ENCODE measurements at regions not wholly inside any gene's neighbourhood (a gene's known extent, or its start where the extent isn't known, plus 50 kb on each side); places are given as distances from the start of the nearest gene placed in this dataset.
"Not testable (repeated sequence)": the region's sequence is repeated elsewhere in the genome, so short reads cannot be mapped to it uniquely, and the experiment has no call there.

DNA sequence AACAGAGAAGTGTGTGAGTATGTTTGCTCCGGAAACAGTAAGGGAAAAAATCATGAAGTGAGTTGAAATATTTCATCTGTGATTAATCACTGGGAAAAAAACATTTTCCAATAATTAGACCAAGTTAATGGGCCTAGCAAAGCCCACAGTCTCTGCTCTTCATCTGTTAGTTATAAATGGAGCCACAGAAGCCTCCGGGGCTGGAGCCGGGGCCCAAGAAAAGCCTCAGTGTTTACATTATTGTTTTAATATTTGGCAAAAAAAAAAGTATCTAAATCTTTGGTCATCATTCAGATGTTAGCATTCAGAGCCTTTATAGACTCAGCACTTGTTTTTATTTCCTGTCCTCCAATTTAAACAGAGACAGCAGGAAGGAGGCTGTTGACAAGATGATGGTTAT is 115.0 kb downstream of the UBE2U start:
- ATAC-seq: no peak

DNA sequence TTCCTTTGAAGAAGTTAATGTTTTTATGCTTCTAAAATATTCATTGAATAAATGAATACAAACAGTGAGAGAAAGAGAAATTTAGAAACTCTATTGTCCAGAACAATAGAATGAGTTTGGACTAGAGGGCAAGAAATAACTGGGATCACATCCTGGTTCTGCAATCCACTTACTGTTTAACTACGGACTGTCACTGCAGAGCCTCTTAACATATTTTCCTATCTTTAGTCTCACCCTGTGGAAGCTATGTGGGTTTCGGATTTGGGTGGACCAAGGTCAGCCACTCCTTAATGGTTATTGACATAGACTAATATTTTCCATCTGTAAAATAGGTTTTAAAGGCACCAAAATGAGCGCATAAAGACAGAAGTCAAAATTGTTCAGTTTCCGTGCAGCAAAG is 116.6 kb downstream of the UBE2U start:
- no peak for ATAC-seq

DNA sequence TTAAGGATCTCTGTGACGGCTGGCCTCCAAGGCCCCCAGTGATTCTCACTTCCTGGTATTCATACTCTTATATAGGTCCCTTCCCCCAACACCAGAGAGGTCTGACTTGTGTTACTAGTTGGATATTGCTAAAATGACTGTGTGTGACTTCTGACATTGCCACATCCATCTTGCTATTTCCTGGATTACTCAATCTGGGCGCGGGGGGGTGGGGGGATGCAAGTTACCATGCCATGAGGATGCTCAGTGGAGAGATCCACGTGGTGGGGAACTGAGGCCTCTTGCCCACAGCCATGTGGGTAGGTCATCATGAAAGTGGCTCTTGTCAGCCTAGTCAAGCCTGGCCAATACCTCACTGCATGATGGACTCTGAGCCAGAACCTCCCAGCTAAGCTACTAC is 117.0 kb downstream of the UBE2U start:
- ATAC-seq: peak; percentile 78

DNA sequence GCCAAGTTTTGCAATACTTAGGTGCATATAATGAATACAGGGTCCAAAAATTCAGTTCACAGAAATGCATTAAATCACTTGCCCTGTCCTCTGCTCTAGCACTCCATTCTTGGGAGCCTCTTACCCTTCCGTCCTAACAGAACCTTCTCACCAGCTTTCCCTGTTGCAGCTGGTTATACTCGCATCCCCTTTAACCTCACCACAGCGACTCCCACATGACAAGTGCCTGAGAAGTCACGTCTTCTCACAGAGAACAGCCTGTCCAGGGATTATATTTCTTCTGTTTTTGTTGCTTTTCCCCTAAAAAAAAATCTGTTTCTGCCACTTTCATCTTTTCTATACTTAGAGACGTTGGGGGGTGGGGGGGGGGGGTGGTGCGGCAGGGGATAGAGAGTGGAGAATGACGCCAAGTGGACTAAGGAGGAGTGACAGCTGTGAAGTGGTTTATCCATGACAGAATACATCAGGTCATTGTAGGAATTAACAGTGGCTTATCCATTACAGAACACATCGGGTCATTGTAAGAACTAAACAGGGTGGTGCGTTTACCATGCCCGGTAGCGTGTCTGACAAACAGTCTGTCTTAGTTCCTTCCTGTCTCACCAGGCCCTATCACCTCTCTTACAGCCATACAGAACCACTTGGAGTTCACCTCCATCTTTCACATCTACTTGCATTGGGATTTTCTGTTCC is 117.6 kb downstream of the UBE2U start:
- ATAC-seq: peak; percentile 59

DNA sequence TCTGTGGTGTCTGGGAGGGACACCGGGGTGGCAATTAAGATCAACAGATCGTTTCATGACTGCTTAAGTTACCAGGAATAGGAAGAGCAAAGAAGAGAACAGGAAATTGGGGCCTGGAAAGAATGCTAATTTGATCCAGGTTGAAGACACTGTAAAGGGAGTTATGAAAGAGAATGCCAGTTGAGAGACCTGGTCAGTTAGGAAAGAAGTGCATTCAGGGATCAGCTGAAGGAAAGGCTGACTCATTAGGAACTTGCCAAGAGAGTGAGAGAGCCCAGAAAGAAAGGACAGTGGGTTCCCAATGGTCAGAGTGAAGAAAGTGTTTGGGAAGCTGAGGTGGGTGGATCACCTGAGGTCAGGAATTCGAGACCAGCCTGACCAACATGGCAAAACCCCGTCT is 119.6 kb downstream of the UBE2U start:
- no peak for ATAC-seq

DNA sequence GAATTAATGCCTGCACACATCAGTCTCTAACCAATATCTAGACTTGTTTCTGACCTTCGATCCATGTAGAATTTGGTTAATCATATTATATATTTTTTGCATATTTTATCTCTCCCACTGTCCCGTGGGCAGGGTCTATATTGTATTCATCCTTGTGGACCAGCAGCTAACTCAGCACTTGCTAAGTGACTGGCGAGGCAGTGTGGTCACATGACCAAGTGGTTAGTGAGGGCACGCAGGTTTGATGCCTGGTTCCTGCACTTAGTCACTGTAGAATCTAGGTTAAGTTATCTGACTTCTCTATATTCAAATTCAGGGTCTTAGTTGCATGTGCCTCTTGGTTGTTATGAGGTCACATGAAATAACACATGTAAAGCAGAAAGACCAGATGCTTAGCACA is 120.5 kb downstream of the UBE2U start:
- no peak for ATAC-seq

DNA sequence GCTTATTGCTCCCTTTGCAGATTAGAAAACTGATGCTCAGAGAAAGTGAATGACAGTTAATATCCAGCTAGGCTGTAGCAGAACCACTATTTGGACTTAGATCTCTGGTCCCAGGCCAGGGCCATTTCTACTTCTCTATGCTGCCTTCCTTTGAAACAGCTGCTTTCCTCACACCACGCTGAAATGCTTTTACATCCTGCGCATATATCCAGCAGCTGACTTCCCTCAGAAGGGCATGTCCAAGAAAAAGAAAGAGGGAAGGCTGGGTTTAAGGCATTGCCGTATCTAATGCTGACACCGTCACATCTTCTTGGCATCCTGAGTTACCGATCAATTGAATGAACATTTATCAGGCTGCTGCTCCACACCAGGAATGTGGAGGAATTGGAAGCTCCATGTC is 122.4 kb downstream of the UBE2U start:
- no peak for ATAC-seq

DNA sequence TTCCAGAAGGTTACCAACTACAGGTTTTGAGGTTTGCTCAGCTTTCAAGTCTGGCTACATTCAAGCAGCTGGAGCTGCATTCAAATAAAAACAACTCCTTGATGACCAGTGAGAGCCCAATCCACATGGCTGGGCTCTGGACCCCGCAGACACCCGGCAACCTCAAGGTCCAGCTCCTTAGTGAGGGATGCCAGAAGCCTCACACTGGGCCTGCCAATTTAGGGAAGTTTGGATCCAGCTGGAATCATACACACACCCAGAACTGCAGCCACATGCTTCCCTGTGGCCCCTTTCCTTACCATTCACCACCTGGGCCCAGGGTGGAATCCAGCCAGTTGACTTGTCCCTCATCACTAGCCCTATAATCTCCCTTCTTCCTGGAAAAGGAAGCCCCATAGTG is 123.7 kb downstream of the UBE2U start:
- no peak for ATAC-seq

DNA sequence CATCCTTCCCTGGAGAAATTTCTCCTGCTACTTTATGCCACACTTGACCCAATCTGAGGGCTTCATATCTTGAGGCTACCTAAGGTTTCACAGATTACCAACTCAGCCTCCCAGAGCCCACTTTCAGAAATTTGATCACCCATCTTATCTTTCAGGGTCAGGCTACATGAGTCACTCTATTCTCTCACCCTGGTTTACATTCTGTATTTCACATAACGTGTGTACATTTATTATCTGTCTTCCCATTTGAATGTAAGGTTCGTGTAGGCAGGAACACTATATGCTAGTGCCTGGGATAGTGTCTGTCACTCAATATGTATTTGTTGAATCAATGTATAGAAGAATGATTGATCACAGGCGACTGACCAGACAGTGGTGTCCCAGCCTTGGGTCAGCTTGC is 124.8 kb downstream of the UBE2U start:
- ATAC-seq: no peak

DNA sequence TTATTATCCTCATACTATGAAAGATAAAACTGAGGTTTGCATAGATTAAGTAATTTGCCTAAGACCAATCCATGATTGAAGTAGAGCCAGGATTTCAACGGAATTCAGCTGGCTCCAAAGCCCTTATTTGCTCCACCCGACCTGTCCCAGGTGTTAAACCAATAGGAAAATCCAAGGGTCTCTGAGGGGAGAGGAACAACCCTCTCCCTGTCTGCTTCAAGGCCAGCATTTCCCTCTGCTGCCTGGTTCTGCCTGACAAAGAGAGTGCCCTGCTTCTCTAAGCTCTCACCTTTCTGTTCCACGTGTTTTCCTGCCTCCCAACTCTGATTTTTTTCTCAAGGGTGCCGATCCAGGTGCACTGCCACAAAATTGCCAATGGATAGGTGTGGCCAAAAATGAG is 127.4 kb downstream of the UBE2U start:
- ATAC-seq: no peak

DNA sequence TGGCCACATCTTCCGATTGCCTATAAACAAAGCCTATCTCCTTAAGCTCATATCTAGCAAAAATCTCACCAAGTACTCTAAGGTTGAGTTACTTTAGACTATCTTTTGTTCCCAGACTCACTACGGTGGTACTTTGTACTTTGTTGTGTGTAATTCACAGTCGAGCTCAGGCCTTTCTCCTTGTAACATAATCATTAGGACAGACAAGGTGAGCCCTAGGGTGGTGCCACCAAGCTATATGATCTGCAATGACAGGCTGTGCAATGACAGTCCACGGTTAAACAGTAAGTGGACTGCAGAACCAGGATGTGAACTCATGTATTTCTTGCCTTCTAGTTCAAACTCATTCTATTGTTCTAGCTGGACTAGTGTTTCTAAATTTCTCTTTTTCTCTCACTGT is 132.2 kb downstream of the UBE2U start:
- no peak for ATAC-seq

DNA sequence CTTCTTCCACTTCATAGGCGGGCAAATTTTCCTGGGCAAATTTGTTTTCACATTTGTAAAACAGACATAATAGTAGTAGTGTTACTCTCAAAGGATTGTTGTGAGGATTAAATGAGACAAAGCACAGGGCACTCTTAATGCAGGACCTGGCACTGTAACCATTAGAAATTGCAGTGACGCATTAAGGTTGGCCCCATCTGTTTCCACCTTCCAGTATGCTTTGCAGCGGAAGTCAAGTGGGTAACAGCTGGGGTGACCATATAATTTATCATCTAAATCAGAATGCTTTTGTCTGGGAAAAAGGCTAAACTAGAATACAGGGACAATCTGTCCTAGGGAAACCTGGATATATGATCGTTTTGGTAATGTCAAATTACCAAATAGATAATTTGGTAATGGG is 132.5 kb upstream of the CACHD1 start:
- ATAC-seq: no peak

DNA sequence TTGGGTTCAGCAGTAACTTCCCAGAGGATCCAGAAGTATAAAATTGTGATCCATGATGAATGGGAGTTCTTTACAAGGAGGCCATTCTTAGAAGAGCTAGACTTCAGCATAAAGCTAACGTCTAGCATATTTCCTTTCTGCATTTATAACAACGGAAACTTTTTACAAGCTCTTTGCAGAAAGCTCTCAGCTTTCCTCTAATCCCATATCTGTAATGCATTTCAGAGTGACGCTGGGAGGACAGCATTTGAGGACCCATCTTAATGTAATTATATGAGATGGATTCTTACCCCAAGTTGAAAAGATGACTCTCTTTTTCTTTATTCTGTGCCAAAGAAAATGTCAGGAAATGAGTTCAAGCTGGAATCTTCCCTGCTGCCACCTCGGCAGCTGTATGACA is 132.0 kb upstream of the CACHD1 start:
- no peak for ATAC-seq

DNA sequence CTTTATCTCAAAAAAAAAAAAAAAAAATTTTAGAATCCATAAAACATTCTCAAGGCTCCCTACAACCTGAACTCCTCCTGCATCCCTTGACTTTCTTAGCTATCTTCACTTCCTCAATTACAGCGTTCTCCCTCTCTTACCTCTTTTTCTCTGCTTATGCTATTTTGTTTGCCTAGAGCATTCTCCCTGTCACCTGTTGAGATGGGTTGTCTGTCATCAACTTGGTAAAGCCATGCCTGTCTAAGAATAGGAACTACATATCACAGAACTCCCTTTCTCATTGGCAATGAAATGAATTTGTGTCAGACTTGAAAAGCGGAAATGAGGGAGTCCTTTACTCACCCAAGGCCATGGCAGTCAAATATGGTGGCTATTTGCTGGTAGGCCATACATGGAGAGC is 129.6 kb upstream of the CACHD1 start:
- ATAC-seq: no peak

DNA sequence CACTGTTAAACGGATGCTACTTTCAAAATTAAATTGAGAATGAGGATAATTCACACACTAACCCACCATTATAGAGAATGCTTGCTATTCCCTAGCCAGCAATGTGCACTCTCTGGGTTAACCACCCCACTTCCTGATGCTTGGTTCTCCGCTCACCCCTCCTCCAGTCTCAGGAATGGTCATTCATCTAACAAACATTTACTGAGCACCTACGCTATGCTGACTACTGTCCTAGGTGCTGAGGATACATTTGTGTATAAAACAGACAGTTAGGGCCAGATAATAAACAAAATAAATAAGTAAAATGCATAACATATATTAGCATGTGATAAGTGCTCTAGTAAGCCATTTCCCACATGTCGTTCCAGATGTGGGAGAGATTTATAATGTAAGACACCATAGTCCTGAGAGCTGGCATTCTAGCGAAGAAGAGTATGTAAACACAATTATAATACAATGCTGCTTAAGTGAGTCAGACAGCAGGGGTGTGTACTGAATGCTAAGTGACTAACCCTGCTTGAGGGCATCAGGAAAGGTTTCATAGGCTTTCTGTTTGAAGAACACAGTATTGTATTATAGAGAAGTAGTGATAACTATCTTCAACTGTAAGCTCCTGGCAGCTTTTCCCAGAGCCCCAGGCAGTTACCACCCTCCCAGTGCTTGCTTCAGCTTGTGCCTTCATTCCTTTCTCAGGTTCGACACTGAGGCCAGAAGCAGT is 126.7 kb upstream of the CACHD1 start:
- peak; percentile 98 for ATAC-seq

DNA sequence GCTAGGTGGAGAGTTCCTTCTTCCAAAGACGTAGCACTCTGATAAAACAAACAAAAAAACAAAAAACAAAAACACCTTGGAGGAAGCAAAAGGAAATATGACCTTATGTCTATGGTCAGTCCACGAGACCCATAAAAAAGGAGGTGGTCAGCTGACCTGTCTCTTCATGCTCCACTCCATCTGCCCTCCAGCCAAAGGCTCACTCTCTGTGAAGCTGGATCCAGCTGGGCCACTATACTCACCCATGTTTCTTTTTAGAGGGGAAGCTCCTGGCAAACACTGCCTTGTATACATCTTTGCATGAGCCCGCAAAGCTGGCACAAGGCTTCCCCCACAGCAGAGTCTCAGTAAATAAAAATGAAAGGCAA is 126.1 kb upstream of the CACHD1 start:
- ATAC-seq: peak; percentile 28

DNA sequence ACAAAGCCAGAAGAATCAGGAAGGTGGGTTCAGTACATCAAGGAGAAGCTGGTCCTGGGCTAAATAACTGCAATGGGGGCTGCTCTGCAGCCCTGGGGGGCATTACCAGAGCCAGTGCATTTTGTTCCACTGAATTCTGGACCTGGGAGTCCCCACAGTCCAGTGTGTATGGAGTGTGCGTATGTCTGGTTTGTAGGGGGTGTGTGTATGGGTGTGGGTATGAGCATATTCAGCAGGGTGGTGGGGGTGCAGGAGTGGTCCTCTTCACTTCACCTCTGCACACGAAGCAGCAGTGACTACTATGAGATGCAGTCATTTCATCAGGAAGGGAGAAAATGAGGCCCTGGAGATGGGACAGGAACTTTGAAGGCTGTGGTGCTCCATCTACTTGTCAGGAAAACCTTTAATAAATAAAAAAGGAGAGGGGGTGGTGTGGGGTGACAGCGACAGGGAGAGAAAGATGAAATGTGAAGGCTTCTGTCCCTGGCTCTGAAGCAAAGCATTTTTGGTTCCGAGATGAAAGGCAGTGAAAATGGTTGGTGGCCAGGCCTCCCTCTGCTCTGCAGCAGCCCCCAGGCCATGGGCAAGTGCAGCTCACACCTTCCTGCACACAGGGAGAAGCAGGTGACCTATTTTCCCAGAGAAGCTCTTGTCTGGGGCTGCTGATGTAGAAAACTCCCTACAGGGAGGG is 121.5 kb upstream of the CACHD1 start:
- ATAC-seq: no peak

DNA sequence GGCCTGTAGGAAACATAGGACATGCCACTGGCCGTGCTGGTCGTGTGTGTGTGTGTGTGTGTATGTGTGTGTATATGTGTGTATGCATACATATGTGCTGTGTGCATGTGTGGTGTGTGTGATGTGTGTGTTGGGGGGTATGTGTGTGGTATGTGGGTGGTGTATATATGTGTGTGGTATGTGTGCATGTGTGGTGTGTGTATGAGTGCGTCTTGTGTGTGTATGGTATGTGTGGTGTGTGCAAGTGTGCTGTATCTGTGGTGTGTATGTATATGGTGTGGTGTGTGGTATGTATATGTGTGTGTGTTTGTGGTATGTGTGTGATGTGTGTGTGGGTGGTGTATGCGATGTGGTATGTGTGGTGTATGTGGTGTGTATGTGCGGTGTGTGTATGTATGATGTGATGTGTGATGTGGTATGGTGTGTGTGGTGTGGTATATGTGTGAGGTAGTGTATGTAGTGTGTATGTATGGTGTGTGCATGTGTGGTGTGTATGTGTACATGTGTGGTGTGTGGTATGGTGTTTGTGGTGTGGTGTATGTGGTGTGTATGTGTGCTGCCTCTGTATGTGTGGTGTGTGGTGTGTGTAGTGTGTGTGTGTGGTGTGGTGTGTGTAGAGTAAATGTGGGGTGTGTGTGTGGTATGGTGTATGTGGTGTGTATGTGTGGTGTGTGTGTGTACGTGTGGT is 120.8 kb upstream of the CACHD1 start:
- no peak for ATAC-seq

DNA sequence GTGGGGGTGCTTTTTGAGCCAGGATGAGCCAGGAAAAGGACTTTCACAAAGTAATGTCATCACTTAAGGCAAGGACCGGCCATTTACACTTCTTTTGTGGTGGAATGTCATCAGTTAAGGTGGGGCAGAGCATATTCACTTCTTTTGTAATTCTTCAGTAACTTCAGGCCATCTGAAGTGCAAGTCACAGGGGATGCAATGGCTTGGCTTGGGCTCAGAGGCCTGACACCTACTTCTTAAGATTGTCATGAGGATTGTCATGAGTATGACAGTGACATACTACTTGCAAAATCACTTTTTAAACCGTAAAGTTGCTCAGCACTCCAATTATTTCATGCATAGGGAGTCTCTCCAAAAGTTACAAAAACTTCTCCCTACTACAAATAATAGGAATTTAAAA is 114.4 kb upstream of the CACHD1 start:
- not testable (repeated sequence) for ATAC-seq

DNA sequence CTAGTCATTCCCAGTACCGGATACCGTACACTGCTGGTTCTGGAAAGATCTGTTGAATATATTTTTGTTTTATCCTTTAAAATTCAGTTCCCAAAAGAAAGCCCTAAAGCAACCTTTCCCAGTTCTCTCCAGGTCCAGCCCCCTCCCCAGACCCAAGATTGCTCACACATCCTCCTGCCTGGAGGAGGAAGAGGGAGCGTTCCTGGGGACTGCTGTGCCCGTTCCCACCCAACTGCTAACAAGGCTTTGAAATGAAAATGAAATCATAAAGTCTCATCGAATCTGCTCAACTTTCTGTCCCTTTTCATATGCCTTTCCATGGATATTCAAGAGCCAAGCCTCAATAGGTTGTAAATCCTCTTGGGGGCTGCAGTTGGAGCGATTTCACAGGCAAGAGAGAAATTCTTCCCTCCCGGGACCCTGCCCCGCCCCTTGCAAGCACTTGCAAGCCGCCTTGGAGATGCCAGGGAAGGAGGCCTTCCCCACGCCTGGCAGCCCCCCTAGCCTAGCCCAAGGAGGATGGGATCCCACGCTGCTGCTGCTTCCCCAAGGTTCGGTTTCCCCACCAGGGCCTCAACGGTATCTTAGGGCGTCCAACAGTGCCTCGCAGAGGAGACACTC is 113.2 kb upstream of the CACHD1 start:
- no peak for ATAC-seq

DNA sequence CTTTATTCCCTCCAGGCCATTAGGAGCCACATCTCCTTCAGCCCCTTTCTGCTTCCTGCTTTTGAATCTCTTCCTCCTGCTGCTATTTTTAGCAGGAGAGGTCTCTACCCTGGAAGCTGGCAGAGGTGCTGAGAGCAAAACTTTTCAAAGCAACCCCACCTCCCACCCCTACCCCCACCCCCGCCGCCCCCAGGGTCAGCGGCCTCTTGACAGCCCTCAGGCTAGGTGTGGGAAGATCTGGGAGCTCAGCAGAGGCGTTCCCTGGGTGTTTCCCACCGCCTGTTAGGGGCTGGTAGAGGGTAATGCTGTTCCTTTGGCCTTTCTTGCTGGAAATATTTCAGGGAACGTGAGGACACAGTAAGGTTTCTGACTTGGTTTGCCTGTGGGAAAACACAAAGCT is 112.5 kb upstream of the CACHD1 start:
- no peak for ATAC-seq

DNA sequence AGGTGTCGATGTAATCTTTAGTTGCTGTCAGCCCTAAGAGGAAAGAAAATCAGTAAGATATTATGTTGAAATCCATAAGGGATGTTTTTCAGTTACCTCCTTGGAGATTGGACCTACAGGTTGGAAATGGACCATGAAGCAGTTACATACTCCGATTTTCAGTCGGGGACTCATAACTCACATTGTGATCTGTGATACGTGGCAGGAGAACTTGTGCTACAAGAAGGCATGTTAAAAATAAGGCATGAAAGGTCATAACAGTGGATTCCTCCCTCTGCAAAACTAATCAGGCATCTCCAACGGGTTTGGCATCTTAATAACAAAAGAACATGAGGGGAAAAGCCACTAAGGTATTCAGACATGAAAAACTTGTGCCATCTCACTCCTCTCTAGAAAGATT is 111.2 kb upstream of the CACHD1 start:
- no peak for ATAC-seq

DNA sequence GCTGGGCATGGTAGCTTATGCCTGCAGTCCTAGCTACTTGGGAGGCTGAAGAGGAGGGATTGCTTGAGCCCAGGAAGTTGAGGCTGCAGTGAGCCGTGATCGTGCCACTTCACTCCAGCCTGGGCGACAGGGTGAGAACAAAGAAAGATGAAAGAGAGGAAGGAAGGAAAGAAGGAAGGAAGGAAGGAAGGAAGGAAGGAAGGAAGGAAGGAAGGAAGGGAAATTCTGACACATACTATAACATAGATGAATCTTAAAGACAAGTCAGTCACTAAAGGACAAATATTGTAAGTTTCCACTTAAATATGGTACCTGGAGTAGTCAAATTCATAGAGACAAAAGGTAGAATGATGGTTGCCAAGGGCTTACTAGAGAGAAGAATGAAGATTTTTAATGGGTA is 108.0 kb upstream of the CACHD1 start:
- no peak for ATAC-seq

Measured in esophagus mucosa (tissue), 1 donor.